Ishikawa (cell line): ENCODE measurements at regions not wholly inside any gene's neighbourhood (a gene's known extent, or its start where the extent isn't known, plus 50 kb on each side); places are given as distances from the start of the nearest gene placed in this dataset.

ENCODE experiments used
- CEBPB ChIP-seq: IDR thresholded peaks from 2 replicates; pipeline ENCODE4 v1.6.1; 2012
- TAF1 ChIP-seq: IDR thresholded peaks from 2 replicates; pipeline ENCODE4 v1.6.1; 2012; ENCODE audit warnings: low read depth, mild to moderate bottlenecking
- TF ChIP-seq, protein P1 (sequence below): IDR thresholded peaks from 2 replicates; pipeline ENCODE4 v1.6.1; 2012; ENCODE audit warnings: low read depth, mild to moderate bottlenecking

DNA sequence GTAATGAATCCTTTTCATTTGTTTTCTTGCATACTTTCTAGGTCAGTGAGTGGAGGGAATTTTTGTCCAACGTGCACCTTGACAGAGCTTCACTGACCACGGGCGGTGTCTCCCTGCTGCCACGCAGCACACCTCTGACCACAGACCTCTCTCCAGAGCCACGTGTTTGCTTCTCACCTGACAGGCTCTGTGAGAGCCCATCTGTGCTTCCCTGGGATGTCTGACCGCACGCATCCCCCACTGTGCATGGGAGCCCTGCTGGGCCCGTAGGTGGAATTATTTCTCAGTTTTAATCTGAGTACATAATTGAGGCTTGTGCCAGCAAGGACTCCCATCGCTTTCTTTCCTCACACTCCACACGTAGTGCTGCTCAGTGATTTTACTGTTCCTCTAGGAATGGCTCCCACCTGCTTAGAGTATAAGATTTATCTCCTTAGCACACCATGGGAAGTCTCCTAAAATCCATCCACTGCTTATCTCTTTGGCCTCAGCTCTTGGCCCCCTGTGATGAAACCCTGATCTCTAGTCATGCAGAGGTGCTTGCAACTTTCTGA is 482.6 kb downstream of the TSN start:
- TF ChIP-seq, protein P1, sequence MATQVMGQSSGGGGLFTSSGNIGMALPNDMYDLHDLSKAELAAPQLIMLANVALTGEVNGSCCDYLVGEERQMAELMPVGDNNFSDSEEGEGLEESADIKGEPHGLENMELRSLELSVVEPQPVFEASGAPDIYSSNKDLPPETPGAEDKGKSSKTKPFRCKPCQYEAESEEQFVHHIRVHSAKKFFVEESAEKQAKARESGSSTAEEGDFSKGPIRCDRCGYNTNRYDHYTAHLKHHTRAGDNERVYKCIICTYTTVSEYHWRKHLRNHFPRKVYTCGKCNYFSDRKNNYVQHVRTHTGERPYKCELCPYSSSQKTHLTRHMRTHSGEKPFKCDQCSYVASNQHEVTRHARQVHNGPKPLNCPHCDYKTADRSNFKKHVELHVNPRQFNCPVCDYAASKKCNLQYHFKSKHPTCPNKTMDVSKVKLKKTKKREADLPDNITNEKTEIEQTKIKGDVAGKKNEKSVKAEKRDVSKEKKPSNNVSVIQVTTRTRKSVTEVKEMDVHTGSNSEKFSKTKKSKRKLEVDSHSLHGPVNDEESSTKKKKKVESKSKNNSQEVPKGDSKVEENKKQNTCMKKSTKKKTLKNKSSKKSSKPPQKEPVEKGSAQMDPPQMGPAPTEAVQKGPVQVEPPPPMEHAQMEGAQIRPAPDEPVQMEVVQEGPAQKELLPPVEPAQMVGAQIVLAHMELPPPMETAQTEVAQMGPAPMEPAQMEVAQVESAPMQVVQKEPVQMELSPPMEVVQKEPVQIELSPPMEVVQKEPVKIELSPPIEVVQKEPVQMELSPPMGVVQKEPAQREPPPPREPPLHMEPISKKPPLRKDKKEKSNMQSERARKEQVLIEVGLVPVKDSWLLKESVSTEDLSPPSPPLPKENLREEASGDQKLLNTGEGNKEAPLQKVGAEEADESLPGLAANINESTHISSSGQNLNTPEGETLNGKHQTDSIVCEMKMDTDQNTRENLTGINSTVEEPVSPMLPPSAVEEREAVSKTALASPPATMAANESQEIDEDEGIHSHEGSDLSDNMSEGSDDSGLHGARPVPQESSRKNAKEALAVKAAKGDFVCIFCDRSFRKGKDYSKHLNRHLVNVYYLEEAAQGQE = no peak
- TF ChIP-seq CEBPB = no peak
- TF ChIP-seq TAF1 = no peak
